WERI-Rb-1 (cell line): ENCODE measurements at regions not wholly inside any gene's neighbourhood (a gene's known extent, or its start where the extent isn't known, plus 50 kb on each side); places are given as distances from the start of the nearest gene placed in this dataset.
A peak's percentile ranks its signal among the peaks of the same experiment; 100 is the strongest.

Source experiments
- DNase-seq: peaks from one replicate; pipeline ENCODE4 v3.0.0-alpha.2; 2020
- H3K27ac ChIP-seq: fragments of 250-450 bp; sonication (Bioruptor Pico); 2 replicates; pipeline ENCODE4 v1.5.1; 2020; ENCODE audit warnings: mild to moderate bottlenecking, moderate library complexity
- H3K27me3 ChIP-seq: fragments of 250-450 bp; sonication (Bioruptor Pico); 2 replicates; pipeline ENCODE4 v1.5.1; 2021; ENCODE audit warnings: mild to moderate bottlenecking, low read depth, moderate library complexity; ENCODE audit not compliant: insufficient read depth, severe bottlenecking
- H3K36me3 ChIP-seq: fragments of 250-450 bp; sonication (Bioruptor Pico); 2 replicates; pipeline ENCODE4 v1.5.1; 2020; ENCODE audit warnings: mild to moderate bottlenecking, moderate library complexity
- H3K4me3 ChIP-seq: 2 replicates; pipeline ENCODE4 v1.5.1; 2011; ENCODE audit warnings: low read depth, mild to moderate bottlenecking, control low read depth, low read length
- H3K9me3 ChIP-seq: fragments of 250-450 bp; sonication (Bioruptor Pico); 2 replicates; pipeline ENCODE4 v1.5.1; 2021; ENCODE audit warnings: mild to moderate bottlenecking, moderate library complexity; ENCODE audit not compliant: severe bottlenecking
- TF ChIP-seq, protein P1 (sequence below): IDR thresholded peaks from 2 replicates; pipeline ENCODE4 v1.5.1; 2011; ENCODE audit warnings: low read depth, mild to moderate bottlenecking, control low read depth, inconsistent platforms, low read length

DNA sequence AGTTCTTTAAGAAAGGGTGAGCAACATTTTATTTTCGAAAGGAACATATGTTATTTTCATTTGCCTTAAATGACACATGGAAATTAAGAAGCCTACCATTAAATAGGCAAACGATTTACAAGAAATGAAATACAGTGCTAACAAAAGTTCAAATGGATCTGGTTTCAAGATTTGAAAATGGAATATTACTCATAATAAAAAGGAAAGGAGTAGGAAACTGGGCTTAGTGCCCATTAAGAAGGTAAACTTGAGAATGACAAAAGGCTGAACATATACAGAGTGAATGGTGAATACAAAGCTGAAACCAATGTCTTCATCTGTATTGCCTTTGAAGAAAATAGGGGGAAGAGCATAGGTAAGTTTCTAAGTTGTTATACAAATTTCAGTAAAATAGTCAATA lies 974.2 kb upstream of the C9orf72 start:
- Histone ChIP-seq H3K27me3 (no peaks in the 10 kb centered on the region), H3K27ac (no peak overlapping the region), H3K36me3 (no peaks in the 10 kb centered on the region), H3K4me3 (no peak overlapping the region), H3K9me3 (no peaks in the 10 kb centered on the region)
- TF ChIP-seq, protein P1, sequence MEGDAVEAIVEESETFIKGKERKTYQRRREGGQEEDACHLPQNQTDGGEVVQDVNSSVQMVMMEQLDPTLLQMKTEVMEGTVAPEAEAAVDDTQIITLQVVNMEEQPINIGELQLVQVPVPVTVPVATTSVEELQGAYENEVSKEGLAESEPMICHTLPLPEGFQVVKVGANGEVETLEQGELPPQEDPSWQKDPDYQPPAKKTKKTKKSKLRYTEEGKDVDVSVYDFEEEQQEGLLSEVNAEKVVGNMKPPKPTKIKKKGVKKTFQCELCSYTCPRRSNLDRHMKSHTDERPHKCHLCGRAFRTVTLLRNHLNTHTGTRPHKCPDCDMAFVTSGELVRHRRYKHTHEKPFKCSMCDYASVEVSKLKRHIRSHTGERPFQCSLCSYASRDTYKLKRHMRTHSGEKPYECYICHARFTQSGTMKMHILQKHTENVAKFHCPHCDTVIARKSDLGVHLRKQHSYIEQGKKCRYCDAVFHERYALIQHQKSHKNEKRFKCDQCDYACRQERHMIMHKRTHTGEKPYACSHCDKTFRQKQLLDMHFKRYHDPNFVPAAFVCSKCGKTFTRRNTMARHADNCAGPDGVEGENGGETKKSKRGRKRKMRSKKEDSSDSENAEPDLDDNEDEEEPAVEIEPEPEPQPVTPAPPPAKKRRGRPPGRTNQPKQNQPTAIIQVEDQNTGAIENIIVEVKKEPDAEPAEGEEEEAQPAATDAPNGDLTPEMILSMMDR = no peak
- DNase-seq = no peak

DNA sequence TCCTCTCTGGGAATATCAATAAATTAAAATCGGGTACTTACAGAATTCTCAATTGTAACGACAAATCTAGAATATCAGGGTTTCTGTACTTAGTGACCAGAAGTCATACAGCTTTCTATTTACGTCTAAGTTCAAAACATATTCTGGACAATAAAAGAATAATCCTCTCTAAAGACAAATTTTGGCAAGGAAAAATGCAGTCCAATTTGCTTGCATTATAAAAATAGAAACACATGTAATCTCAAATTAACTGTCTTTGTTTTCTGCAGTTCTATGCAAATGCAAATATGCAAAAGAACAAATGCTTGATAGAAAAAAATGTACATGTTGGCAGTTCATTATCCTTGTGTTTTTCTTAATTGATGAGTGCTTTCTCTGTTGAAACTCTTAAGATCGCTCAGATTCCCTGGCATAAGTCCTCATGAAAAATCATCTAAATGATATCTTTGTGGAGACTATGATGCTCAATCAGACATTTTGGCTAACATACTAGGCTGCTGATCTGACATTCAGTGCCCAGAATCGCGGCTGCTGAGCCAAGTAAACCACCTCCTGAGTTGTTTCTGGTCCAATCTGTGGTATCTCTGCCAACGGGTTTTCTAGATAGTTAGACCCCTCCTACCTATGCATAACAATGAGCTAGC lies 990.1 kb upstream of the C9orf72 start:
- DNase-seq = no peak
- no peak overlapping the region for H3K4me3 ChIP-seq
- H3K36me3 ChIP-seq = no peaks in the 10 kb centered on the region
- TF ChIP-seq, protein P1 = no peak
- no peaks in the 10 kb centered on the region for H3K27me3 ChIP-seq
- H3K9me3 ChIP-seq = no peaks in the 10 kb centered on the region
- H3K27ac ChIP-seq = no peak overlapping the region

DNA sequence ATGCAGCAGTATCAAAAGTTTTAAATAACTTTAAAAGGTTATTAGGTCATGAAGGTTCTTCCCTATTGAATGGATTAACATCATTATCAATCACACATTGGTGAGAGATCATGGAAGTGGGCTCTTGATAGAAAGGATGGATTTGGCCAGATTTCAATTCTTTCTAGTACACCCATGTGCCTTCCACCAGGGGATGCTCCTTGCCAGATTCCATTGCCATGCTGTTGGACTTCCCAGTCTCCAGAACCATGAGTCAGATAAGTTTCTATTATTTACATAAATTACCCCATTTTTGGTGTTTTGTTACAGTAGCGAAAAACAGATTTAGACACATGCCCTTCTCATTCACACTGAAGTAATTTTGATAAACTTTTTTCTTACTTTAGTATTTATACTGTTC lies 1010.6 kb upstream of the C9orf72 start:
- TF ChIP-seq, protein P1 = no peak
- no peaks in the 10 kb centered on the region for H3K36me3 ChIP-seq
- no peaks in the 10 kb centered on the region for H3K9me3 ChIP-seq
- no peak overlapping the region for H3K27ac ChIP-seq
- no peak overlapping the region for H3K4me3 ChIP-seq
- H3K27me3 ChIP-seq = no peaks in the 10 kb centered on the region
- no peak for DNase-seq

DNA sequence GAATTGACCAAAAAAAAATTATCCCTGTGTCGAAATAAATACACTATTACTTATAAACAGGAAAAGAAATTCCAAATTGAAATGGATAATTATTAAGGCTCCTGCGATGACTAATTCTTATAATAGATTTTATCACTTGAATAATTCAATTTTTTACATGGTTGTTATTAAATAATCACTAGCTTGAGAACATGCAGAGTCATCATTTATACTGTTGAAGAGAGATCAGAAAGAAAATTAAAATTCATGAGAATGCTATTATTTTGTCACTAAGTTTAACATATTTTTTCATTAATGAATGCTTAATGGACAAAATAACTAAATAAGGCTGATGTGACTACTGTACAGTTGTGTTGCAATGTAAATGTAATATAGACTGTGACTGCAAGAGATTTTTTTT lies 1011.3 kb upstream of the C9orf72 start:
- H3K36me3 ChIP-seq = no peaks in the 10 kb centered on the region
- no peak overlapping the region for H3K4me3 ChIP-seq
- H3K27ac ChIP-seq = no peak overlapping the region
- no peak for DNase-seq
- TF ChIP-seq, protein P1 = no peak
- no peaks in the 10 kb centered on the region for H3K27me3 ChIP-seq
- H3K9me3 ChIP-seq = no peaks in the 10 kb centered on the region

DNA sequence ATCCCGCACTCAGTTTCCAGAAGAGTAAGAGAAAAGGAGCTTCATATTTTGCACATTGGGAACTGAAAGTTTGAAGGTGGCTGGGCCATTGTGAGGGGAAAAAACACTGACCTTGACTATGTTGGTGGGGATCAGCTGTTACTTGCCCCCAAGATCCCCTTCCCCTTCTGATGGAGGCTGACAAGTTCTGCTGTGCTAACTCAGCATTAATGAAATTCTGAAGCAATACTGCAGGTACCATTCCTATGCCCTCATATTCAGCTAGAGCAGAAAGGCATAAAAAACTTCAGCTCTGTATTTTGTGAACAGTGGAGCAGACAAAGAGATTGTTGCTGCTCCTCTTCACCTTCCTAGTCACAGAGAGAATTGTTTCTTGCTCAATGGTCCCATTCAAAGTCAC lies 1013.8 kb upstream of the C9orf72 start:
- TF ChIP-seq, protein P1 = no peak
- H3K27me3 ChIP-seq = no peaks in the 10 kb centered on the region
- no peak overlapping the region for H3K27ac ChIP-seq
- no peak for DNase-seq
- no peaks in the 10 kb centered on the region for H3K36me3 ChIP-seq
- H3K9me3 ChIP-seq = no peaks in the 10 kb centered on the region
- H3K4me3 ChIP-seq = no peak overlapping the region

DNA sequence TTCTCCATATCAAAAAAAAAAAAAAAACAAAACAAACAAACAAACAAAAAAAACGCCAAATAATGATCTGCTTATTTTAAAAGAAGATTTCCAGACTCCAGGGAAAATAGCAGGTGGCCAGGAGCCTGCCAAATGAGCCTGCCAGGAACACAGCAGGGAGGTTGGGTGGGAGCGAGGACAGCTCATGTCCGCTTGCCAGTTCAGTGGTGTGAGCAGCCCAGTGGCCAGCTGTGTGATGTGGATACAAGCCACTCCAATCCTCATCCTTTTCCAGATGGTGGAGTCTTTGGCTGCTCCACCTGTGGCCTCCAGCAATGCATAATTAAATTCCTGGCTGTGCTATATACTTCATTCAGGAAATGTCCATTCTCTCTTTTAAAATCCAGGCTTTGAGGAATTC lies 1025.1 kb upstream of the C9orf72 start:
- no peaks in the 10 kb centered on the region for H3K36me3 ChIP-seq
- H3K9me3 ChIP-seq = no peaks in the 10 kb centered on the region
- no peaks in the 10 kb centered on the region for H3K27me3 ChIP-seq
- TF ChIP-seq, protein P1 = no peak
- H3K27ac ChIP-seq = no peak overlapping the region
- H3K4me3 ChIP-seq = no peak overlapping the region
- DNase-seq = peak; percentile 7
